Gastrocnemius medialis (tissue), 4 donors: ENCODE measurements at regions not wholly inside any gene's neighbourhood (a gene's known extent, or its start where the extent isn't known, plus 50 kb on each side); places are given as distances from the start of the nearest gene placed in this dataset.

Experiments
- POLR2A ChIP-seq, 2 donors: fragments of 450-650 bp; IDR thresholded peaks; one replicate each; pipeline ENCODE4 v1.6.1; 2017; ENCODE audit warnings: antibody characterized with exemption in 2 of 2, mild to moderate bottlenecking in 2 of 2, moderate library complexity in 2 of 2
- TF ChIP-seq, protein P1 (sequence below), 5 experiments: fragments of 450-650 bp in 3 of 5; fragments of 200-600 bp in 2 of 5; sonication (generic) in 2 of 5; IDR thresholded peaks in 4 of 5; conservative IDR thresholded peaks in 1 of 5; 1 replicate in 4 of 5; 2 replicates in 1 of 5; pipeline ENCODE4 v1.5.1; 2016 to 2019; ENCODE audit warnings: antibody characterized with exemption in 5 of 5, mild to moderate bottlenecking in 3 of 5, moderate library complexity in 3 of 5

DNA sequence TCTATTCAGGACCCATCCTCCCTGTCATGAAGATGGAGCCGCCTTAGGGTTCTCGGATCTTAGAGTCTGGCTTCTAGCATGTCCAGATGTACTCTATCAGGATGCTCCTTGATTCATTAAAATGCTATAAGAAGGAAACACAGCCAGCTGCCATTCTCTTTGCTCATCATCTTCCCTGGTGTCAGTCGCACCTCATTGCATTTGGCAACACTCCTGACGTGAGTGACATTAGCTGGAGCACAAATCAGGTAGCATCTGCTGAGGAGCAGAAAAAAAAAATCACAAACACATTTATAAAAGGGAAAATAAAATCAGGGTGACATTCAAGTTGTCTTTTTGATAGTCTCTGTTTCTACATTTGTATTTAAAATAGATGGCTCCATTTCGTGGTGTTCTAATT, 226.1 kb upstream of the NMUR2 start:
- TF ChIP-seq, protein P1, sequence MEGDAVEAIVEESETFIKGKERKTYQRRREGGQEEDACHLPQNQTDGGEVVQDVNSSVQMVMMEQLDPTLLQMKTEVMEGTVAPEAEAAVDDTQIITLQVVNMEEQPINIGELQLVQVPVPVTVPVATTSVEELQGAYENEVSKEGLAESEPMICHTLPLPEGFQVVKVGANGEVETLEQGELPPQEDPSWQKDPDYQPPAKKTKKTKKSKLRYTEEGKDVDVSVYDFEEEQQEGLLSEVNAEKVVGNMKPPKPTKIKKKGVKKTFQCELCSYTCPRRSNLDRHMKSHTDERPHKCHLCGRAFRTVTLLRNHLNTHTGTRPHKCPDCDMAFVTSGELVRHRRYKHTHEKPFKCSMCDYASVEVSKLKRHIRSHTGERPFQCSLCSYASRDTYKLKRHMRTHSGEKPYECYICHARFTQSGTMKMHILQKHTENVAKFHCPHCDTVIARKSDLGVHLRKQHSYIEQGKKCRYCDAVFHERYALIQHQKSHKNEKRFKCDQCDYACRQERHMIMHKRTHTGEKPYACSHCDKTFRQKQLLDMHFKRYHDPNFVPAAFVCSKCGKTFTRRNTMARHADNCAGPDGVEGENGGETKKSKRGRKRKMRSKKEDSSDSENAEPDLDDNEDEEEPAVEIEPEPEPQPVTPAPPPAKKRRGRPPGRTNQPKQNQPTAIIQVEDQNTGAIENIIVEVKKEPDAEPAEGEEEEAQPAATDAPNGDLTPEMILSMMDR (IDR thresholded peaks at IDR 0.05 in 4 of 5, conservative IDR thresholded peaks at IDR 0.05 in 1 of 5): no peak
- no peak for TF ChIP-seq POLR2A (IDR thresholded peaks at IDR 0.05)
